ENCODE measurements at regions not wholly inside any gene's neighbourhood (a gene's known extent, or its start where the extent isn't known, plus 50 kb on each side); places are given as distances from the start of the nearest gene placed in this dataset.

- TF ChIP-seq ZFX (IDR thresholded peaks at IDR 0.05; ENCODE audit: borderline replicate concordance) (no peak), CTCF (IDR thresholded peaks at IDR 0.05) (no peak)
- no peak overlapping the region for H3K27ac ChIP-seq
Measured at GRCh38 chr18:24968238-24968775, 383.7 kb downstream of the ZNF521 start.

- TF ChIP-seq ZFX (IDR thresholded peaks at IDR 0.05; ENCODE audit: borderline replicate concordance): no peak
- no peak for TF ChIP-seq CTCF (IDR thresholded peaks at IDR 0.05)
- H3K27ac ChIP-seq: no peak overlapping the region
Measured at GRCh38 chr18:24972577-24972976, 379.4 kb downstream of the ZNF521 start.

DNA sequence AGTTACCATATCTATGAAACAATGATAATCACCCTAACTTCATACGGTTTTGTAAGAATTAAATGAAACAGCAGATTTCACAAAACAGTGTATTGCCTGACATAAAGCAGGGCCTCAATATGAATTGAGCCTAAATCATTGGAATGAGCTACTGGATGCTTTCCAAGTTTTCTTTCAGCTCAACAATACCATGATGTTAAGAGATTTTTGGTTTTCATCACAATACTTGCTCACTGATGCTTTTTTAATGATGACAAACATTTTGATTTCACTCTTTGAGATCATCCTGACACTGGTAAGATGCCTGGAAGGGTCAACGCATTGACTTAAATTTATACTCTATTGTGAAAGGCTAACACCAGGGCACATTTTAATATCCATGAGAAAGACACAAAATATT lies 377.5 kb downstream of the ZNF521 start:
- TF ChIP-seq CTCF (IDR thresholded peaks at IDR 0.05) (no peak), ZFX (IDR thresholded peaks at IDR 0.05; ENCODE audit: borderline replicate concordance) (no peak)
- no peak overlapping the region for H3K27ac ChIP-seq

- no peak overlapping the region for H3K27ac ChIP-seq
- TF ChIP-seq CTCF (IDR thresholded peaks at IDR 0.05): no peak
- TF ChIP-seq ZFX (IDR thresholded peaks at IDR 0.05; ENCODE audit: borderline replicate concordance): no peak
Measured at GRCh38 chr18:24975496-24976372, 376.2 kb downstream of the ZNF521 start.

- TF ChIP-seq ZFX (IDR thresholded peaks at IDR 0.05; ENCODE audit: borderline replicate concordance) (no peak), CTCF (IDR thresholded peaks at IDR 0.05) (no peak)
- H3K27ac ChIP-seq: no peak overlapping the region
Measured at GRCh38 chr18:24976502-24976901, 375.5 kb downstream of the ZNF521 start.

DNA sequence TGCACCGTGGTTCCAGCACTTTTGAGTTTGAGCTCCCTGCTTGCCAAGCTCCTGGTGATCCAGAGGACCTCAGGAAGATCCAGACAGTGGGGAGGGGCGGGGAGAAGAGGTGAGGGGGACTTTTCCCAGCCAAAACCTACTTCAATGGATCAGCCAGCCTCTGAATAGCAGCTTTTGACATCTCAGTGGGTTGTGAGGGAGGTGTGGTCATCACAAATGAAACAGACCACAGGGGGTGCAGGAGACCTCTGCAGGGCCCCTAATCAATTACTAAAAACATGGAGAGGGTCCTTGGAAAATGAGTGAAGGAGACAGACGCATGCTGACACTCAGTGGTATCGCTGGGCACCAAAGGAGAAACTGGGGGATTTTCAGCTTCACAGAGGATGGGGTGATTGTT lies 372.7 kb downstream of the ZNF521 start:
- no peak for TF ChIP-seq CTCF (IDR thresholded peaks at IDR 0.05)
- TF ChIP-seq ZFX (IDR thresholded peaks at IDR 0.05; ENCODE audit: borderline replicate concordance): no peak
- H3K27ac ChIP-seq: no peak overlapping the region

- TF ChIP-seq CTCF (IDR thresholded peaks at IDR 0.05) (no peak), ZFX (IDR thresholded peaks at IDR 0.05; ENCODE audit: borderline replicate concordance) (no peak)
- no peak overlapping the region for H3K27ac ChIP-seq
Measured at GRCh38 chr18:24982831-24983230, 369.1 kb downstream of the ZNF521 start.

Measured in 22Rv1 (cell line).